Body of pancreas (tissue), 4 donors: ENCODE measurements at regions not wholly inside any gene's neighbourhood (a gene's known extent, or its start where the extent isn't known, plus 50 kb on each side); places are given as distances from the start of the nearest gene placed in this dataset.

Source experiments
- ATAC-seq: fragments of 150-250 bp; one replicate; pipeline ENCODE4 v1.9.1; 2016
- DNase-seq, 4 donors: peaks; one replicate each; pipeline ENCODE4 v3.0.0-alpha.2; 2019
- H3K27ac ChIP-seq, 4 donors: fragments of 200-600 bp; sonication (generic); 1 replicate in 3 of 4; 2 replicates in 1 of 4; pipeline versions ENCODE4 v1.5.1 to v1.6.1; 2016 to 2019; ENCODE audit warnings: mild to moderate bottlenecking in 1 of 4, mixed read lengths in 1 of 4, moderate library complexity in 1 of 4
- H3K27me3 ChIP-seq, 2 donors: fragments of 200-600 bp; sonication (generic); one replicate each; pipeline ENCODE4 v1.6.0; 2016; ENCODE audit warnings: mild to moderate bottlenecking in 1 of 2
- H3K36me3 ChIP-seq, 2 donors: fragments of 200-600 bp; sonication (generic); replicated peaks in 1 of 2; 2 replicates each; pipeline ENCODE4 v1.5.1; 2016; ENCODE audit warnings: low read depth in 2 of 2; ENCODE audit not compliant: insufficient read depth in 1 of 2
- H3K4me1 ChIP-seq: fragments of 200-600 bp; sonication (generic); one replicate; pipeline ENCODE4 v1.6.0; 2016
- H3K4me3 ChIP-seq, 2 donors: fragments of 200-600 bp; sonication (generic); 1 replicate in 1 of 2; 2 replicates in 1 of 2; pipeline ENCODE4 v1.5.1; 2016 to 2019
- H3K9me3 ChIP-seq, 3 donors: fragments of 200-600 bp; sonication (generic); 1 replicate in 2 of 3; 2 replicates in 1 of 3; pipeline ENCODE4 v1.5.1; 2016
- POLR2A ChIP-seq, 3 donors: fragments of 450-650 bp; IDR thresholded peaks; one replicate each; pipeline ENCODE4 v1.6.1; 2016; ENCODE audit warnings: antibody characterized with exemption in 3 of 3, mild to moderate bottlenecking in 2 of 3
- WGBS, 2 donors: methylation state at CpG; one replicate each; pipeline ENCODE4 v1.1.5; 2017; 5-methylcytosine and 5-hydroxymethylcytosine counted together
- intact Hi-C: fragments of 100-400 bp; cut with DNase I; formaldehyde crosslinking; loops from one replicate; pipeline ENCODE4 v1.15.1; 2023
- TF ChIP-seq, protein P1 (sequence below), 7 experiments: fragments of 450-650 bp in 4 of 7; fragments of 200-600 bp in 3 of 7; sonication (generic) in 3 of 7; IDR thresholded peaks; one replicate each; pipeline ENCODE4 v1.5.1; 2016 to 2019; ENCODE audit warnings: antibody characterized with exemption in 7 of 7

DNA sequence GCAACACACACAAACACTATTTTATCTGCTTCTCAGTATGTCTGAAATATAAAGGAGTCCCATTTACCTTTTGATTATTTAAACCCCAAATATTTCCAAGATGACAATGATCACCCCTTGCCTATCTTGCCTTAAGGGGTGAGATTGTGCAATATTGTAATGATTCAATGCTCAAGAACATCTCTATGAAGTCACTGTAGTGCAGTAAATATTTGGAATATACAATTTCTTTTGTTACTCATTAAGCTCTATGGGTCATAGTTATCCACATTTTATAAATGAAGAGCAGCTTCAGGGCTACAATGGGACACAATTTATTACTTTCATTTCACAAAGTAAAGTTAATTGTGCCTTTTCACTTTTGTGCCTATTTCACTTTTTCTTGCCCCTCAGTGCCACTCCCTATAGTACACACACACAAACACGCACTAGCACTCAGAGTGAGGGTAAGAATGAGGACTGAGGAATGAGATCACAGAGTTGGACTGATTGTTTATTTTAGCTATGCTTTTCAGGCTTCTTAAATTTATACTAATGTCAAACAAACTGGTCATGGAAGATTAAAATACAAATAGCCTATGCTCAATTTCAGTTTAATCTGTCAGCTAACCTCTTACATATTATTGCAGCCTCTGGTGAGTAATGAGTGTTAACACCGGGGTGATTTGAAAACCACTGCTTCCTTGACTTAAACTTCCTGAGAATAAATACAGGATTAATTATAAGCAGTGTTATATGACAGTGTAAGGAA is 521.0 kb upstream of the B3GALT2 start:
- intact Hi-C loops = no loop called here
- DNase-seq (no peak), ATAC-seq (no peak)

DNA sequence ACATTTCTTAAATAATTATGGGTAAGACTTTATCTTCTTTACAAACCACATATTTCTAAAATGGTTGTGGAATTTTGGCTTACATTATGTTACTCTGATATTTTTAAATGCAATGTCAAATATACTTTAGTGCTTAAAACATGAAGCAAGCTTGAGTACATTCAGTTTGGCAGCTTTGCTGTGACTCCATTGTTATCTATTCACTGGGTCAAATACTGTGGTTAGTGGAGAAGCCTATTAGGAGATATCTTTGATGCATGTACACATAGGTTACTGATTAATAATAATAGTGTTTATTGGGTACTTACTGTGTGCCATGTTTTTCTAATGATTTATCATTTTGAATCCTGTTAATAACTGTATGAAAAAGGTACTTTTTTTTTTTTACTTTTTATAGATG is 520.4 kb upstream of the B3GALT2 start:
- no peaks in the 10 kb centered on the region for H3K36me3 ChIP-seq
- TF ChIP-seq, protein P1, sequence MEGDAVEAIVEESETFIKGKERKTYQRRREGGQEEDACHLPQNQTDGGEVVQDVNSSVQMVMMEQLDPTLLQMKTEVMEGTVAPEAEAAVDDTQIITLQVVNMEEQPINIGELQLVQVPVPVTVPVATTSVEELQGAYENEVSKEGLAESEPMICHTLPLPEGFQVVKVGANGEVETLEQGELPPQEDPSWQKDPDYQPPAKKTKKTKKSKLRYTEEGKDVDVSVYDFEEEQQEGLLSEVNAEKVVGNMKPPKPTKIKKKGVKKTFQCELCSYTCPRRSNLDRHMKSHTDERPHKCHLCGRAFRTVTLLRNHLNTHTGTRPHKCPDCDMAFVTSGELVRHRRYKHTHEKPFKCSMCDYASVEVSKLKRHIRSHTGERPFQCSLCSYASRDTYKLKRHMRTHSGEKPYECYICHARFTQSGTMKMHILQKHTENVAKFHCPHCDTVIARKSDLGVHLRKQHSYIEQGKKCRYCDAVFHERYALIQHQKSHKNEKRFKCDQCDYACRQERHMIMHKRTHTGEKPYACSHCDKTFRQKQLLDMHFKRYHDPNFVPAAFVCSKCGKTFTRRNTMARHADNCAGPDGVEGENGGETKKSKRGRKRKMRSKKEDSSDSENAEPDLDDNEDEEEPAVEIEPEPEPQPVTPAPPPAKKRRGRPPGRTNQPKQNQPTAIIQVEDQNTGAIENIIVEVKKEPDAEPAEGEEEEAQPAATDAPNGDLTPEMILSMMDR (IDR thresholded peaks at IDR 0.05) = no peak
- TF ChIP-seq POLR2A (IDR thresholded peaks at IDR 0.05) = no peak
- no peak overlapping the region for H3K27ac ChIP-seq
- no peaks in the 10 kb centered on the region for H3K4me1 ChIP-seq
- ATAC-seq (no peak), DNase-seq (no peak)
- H3K27me3 ChIP-seq = no peaks in the 10 kb centered on the region
- H3K9me3 ChIP-seq = no peaks in the 10 kb centered on the region
- no peak overlapping the region for H3K4me3 ChIP-seq
- intact Hi-C loops = no loop called here

More for the DNA sequence above, 521.0 kb upstream of the B3GALT2 start:
- 46 to 56% methylated on average over 2 of the region's 2 CpGs for WGBS, 2 donors
- no peaks in the 10 kb centered on the region for H3K9me3 ChIP-seq
- no peak overlapping the region for H3K4me3 ChIP-seq
- H3K27me3 ChIP-seq = no peaks in the 10 kb centered on the region
- TF ChIP-seq, protein P1 (IDR thresholded peaks at IDR 0.05) = no peak
- H3K36me3 ChIP-seq = no peaks in the 10 kb centered on the region
- H3K27ac ChIP-seq = no peak overlapping the region
- no peaks in the 10 kb centered on the region for H3K4me1 ChIP-seq

DNA sequence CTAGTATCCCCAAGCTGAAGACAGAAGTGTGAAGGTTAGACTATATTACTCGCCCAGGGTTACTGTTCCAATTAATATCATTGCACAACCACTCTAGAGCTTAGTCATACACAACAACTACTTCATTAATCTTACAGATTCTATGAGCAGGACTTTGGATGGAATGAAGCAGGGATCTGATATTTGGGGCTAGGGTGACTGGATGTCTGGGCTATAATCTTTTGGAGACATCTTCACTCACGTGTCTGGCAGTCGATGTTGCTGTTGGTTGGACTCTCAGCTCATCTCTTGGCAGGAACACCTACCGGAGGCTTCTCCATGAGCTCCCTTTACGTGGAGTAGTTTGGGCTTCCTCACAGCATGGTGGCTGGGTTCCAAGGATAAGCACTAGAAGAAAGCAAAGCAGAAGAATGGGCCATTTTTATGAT is 519.2 kb upstream of the B3GALT2 start:
- no peaks in the 10 kb centered on the region for H3K9me3 ChIP-seq
- H3K4me3 ChIP-seq = no peak overlapping the region
- no peaks in the 10 kb centered on the region for H3K36me3 ChIP-seq
- WGBS, 2 donors = 83 to 87% methylated on average over 5 of the region's 5 CpGs
- no peak overlapping the region for H3K27ac ChIP-seq
- no peak for DNase-seq
- no peaks in the 10 kb centered on the region for H3K4me1 ChIP-seq
- intact Hi-C loops = no loop called here
- no peak for TF ChIP-seq POLR2A (IDR thresholded peaks at IDR 0.05)
- TF ChIP-seq, protein P1 (IDR thresholded peaks at IDR 0.05) = no peak
- no peak for ATAC-seq
- no peaks in the 10 kb centered on the region for H3K27me3 ChIP-seq

DNA sequence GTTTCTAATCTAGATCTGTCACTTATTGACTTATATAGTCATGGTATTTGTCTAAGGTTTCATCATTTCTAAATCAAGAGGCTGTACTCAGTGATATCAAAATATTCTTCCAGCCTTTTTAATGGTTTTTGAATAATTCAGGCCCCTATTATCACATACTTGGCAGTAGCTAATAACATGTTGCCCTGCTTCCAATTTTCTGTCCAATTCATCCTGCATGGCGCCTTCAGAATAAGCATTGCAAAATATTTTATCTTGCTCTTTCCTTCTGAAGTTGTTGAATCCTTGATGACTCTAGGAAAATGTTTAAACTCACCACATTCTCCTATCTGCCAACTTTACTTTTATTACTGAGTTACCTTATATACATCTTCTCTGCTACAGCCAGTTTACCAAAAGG is 517.2 kb upstream of the B3GALT2 start:
- 68 to 82% methylated on average over 1 of the region's 1 CpG for WGBS, 2 donors
- intact Hi-C loops = no loop called here
- H3K4me3 ChIP-seq = no peak overlapping the region
- no peaks in the 10 kb centered on the region for H3K36me3 ChIP-seq
- ATAC-seq = no peak
- H3K27me3 ChIP-seq = no peaks in the 10 kb centered on the region
- no peak for TF ChIP-seq POLR2A (IDR thresholded peaks at IDR 0.05)
- H3K27ac ChIP-seq = no peak overlapping the region
- no peaks in the 10 kb centered on the region for H3K9me3 ChIP-seq
- no peak for DNase-seq
- H3K4me1 ChIP-seq = no peaks in the 10 kb centered on the region

DNA sequence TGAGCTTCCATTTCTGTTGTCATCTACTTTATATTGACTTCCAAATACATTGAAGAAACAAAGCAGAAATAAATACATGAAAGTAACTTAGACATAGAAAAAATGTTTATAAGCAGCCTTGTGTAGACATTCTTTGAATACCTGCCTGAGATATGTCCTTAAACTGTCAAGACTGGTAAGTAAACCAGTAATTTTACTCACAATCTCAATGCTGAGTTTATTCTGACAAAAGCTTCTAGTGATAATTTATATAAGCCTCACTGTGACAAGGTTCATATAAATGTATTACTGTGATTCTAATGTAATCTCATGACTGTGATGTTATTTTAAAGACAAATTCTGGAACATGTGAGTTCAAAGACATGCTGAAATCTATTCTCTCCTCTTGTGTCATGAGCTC is 516.7 kb upstream of the B3GALT2 start:
- no peak for DNase-seq
- Histone ChIP-seq H3K9me3 (no peaks in the 10 kb centered on the region), H3K27me3 (no peaks in the 10 kb centered on the region), H3K4me1 (no peaks in the 10 kb centered on the region), H3K36me3 (no peaks in the 10 kb centered on the region), H3K27ac (no peak overlapping the region), H3K4me3 (no peak overlapping the region)
- intact Hi-C loops = no loop called here
- no peak for ATAC-seq
- no peak for TF ChIP-seq POLR2A (IDR thresholded peaks at IDR 0.05)
- TF ChIP-seq, protein P1 (IDR thresholded peaks at IDR 0.05) = no peak
